Adrenal gland (tissue), 5 donors: ENCODE measurements at regions not wholly inside any gene's neighbourhood (a gene's known extent, or its start where the extent isn't known, plus 50 kb on each side); places are given as distances from the start of the nearest gene placed in this dataset.

Experiments
- POLR2A ChIP-seq, 2 donors: fragments of 450-650 bp; IDR thresholded peaks; one replicate each; pipeline ENCODE4 v1.6.1; 2017; ENCODE audit warnings: antibody characterized with exemption in 2 of 2, mild to moderate bottlenecking in 2 of 2, moderate library complexity in 1 of 2
- TF ChIP-seq, protein P1 (sequence below), 6 experiments: fragments of 450-650 bp in 4 of 6; fragments of 200-600 bp in 2 of 6; sonication (generic) in 1 of 6; IDR thresholded peaks; 1 replicate in 5 of 6; 2 replicates in 1 of 6; pipeline versions ENCODE4 v1.5.1 to v1.8.0; 2016 to 2021; ENCODE audit warnings: antibody characterized with exemption in 6 of 6, mild to moderate bottlenecking in 2 of 6, moderate library complexity in 1 of 6
- donor health status: DM: no; HTN: no; CAD: no.

DNA sequence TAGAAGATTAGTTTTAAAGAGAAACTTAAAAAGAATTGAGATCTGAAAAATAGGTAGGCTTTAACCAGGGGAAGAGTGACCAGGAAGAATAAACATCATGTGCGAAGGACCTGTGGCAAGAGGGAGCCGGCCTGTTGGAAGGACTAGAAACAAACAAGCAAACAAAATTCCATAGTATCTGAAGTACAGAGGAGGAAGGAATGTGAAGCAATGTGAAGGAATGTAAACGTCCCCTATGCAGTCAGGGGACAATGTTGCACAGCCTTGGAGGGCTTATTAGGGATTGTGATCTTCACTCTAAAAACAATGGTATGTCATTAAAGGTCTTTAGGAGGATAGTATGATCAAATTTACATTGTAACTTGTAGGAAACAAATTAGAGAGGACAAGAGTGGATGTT lies 84.4 kb upstream of the PLCL2 start:
- TF ChIP-seq, protein P1, sequence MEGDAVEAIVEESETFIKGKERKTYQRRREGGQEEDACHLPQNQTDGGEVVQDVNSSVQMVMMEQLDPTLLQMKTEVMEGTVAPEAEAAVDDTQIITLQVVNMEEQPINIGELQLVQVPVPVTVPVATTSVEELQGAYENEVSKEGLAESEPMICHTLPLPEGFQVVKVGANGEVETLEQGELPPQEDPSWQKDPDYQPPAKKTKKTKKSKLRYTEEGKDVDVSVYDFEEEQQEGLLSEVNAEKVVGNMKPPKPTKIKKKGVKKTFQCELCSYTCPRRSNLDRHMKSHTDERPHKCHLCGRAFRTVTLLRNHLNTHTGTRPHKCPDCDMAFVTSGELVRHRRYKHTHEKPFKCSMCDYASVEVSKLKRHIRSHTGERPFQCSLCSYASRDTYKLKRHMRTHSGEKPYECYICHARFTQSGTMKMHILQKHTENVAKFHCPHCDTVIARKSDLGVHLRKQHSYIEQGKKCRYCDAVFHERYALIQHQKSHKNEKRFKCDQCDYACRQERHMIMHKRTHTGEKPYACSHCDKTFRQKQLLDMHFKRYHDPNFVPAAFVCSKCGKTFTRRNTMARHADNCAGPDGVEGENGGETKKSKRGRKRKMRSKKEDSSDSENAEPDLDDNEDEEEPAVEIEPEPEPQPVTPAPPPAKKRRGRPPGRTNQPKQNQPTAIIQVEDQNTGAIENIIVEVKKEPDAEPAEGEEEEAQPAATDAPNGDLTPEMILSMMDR (IDR thresholded peaks at IDR 0.05): no peak
- no peak for TF ChIP-seq POLR2A (IDR thresholded peaks at IDR 0.05)
